K562 (cell line): ENCODE measurements at regions not wholly inside any gene's neighbourhood (a gene's known extent, or its start where the extent isn't known, plus 50 kb on each side); places are given as distances from the start of the nearest gene placed in this dataset.

ENCODE experiments used
- ATAC-seq: fragments of 200-7000 bp; cut with Tn5 transposase; 3 replicates; pipeline ENCODE4 v1.9.1; 2020; ENCODE audit warnings: moderate library complexity
- BruUV-seq: library from RNA; stranded (reverse); fragments of 400-500 nt; replicated peaks from 2 replicates; lab custom pipeline; 2021; lab: Mats Ljungman, UMichigan
- CTCF ChIA-PET: fragments of 300-600 bp; formaldehyde crosslinking; extraction: SDS; loops from one replicate; lab custom pipeline; 2021; ENCODE audit warnings: low intra/inter-chr PET ratio; lab: Yijun Ruan, JAX
- POLR2A ChIA-PET: fragments of 300-600, 350-650 bp; sonication (Branson Sonifier 250); formaldehyde crosslinking; extraction: SDS; loops from one replicate; lab custom pipeline; 2021; ENCODE audit warnings: antibody characterized with exemption, inconsistent platforms; lab: Yijun Ruan, JAX
- DNase-seq, 4 experiments: peaks; one replicate each; pipeline versions ENCODE4 v3.0.0 to v3.0.0-alpha.2; 2011 to 2018; ENCODE audit warnings: low spot score in 3 of 4, mixed read lengths in 3 of 4; ENCODE audit errors: extremely low read depth in 1 of 4
- FAIRE-seq: peaks from 2 replicates; lab custom pipeline; 2011; peaks lifted over from hg19 to GRCh38; lab: Jason Lieb, UNC
- H2AFZ ChIP-seq: 2 replicates; pipeline ENCODE4 v1.6.0; 2011; ENCODE audit warnings: low read depth, low read length, control low read depth, inconsistent platforms
- H3K27ac ChIP-seq: fragments of 200-600 bp; 3 replicates; pipeline ENCODE4 v1.8.0; 2011; ENCODE audit warnings: low read depth, mild to moderate bottlenecking, control low read depth, inconsistent platforms, low read length, moderate library complexity, mixed read lengths; ENCODE audit errors: extremely low read depth
- H3K27me3 ChIP-seq, 2 experiments: fragments of 300-600 bp in 1 of 2; 2 replicates in 1 of 2; 3 replicates in 1 of 2; pipeline versions ENCODE4 v1.6.0 to v1.8.0; 2011; ENCODE audit warnings: inconsistent platforms in 2 of 2, low read length in 2 of 2, mild to moderate bottlenecking in 1 of 2, mixed read lengths in 1 of 2, moderate library complexity in 1 of 2; ENCODE audit not compliant: control insufficient read depth in 2 of 2, insufficient read depth in 2 of 2
- H3K36me3 ChIP-seq: fragments of 300-600 bp; 3 replicates; pipeline ENCODE4 v1.8.0; 2011; ENCODE audit warnings: mild to moderate bottlenecking, low read length, inconsistent platforms; ENCODE audit not compliant: control insufficient read depth, insufficient read depth
- H3K4me1 ChIP-seq, 2 experiments: fragments of 200-600 bp in 1 of 2; replicated peaks in 1 of 2; 2 replicates in 1 of 2; 3 replicates in 1 of 2; pipeline versions ENCODE4 v1.5.1 to v1.8.0; 2011; ENCODE audit warnings: inconsistent platforms in 2 of 2, low read length in 2 of 2, mild to moderate bottlenecking in 1 of 2, mixed read lengths in 1 of 2, moderate library complexity in 1 of 2; ENCODE audit not compliant: control insufficient read depth in 2 of 2, insufficient read depth in 2 of 2
- H3K4me2 ChIP-seq: 2 replicates; pipeline ENCODE4 v1.6.1; 2011; ENCODE audit warnings: low read length, control low read depth, inconsistent platforms, mixed read lengths; ENCODE audit not compliant: insufficient read depth
- H3K4me3 ChIP-seq: fragments of 200-600 bp; sonication (generic), shearing (Covaris generic); 2 replicates; pipeline ENCODE4 v1.5.1; 2016; ENCODE audit warnings: control low read depth, inconsistent platforms
- H3K79me2 ChIP-seq: fragments of 200-600 bp; 3 replicates; pipeline ENCODE4 v1.8.0; 2011; ENCODE audit warnings: low read length, inconsistent platforms; ENCODE audit not compliant: control insufficient read depth, insufficient read depth
- H3K9ac ChIP-seq, 2 experiments: 2 replicates each; pipeline versions ENCODE4 v1.6.0 to v1.6.1; 2011; ENCODE audit warnings: low read depth in 2 of 2, low read length in 2 of 2, control low read depth in 1 of 2, inconsistent platforms in 1 of 2, mild to moderate bottlenecking in 1 of 2, mixed read lengths in 1 of 2; ENCODE audit not compliant: insufficient read depth in 1 of 2
- H3K9me1 ChIP-seq: one replicate; pipeline ENCODE4 v1.6.0; 2011; ENCODE audit warnings: inconsistent platforms, mild to moderate bottlenecking, low read length, moderate library complexity; ENCODE audit not compliant: control insufficient read depth, insufficient read depth
- H3K9me3 ChIP-seq: replicated peaks from 2 replicates; pipeline ENCODE4 v1.5.1; 2011; ENCODE audit warnings: low read depth, low read length, inconsistent platforms; ENCODE audit not compliant: control insufficient read depth, insufficient read depth
- H4K20me1 ChIP-seq: replicated peaks from 2 replicates; pipeline ENCODE4 v1.6.1; 2011; ENCODE audit warnings: low read length, inconsistent platforms, mixed read lengths; ENCODE audit not compliant: control insufficient read depth, insufficient read depth
- HOXB6 ChIP-seq: fragments of 250-450 bp; sonication (Bioruptor Pico); IDR thresholded peaks from 2 replicates; pipeline ENCODE4 v1.5.1; 2022; ENCODE audit warnings: mild to moderate bottlenecking, borderline replicate concordance
- L3MBTL2 ChIP-seq: fragments of 450-650 bp; IDR thresholded peaks from 2 replicates; pipeline ENCODE4 v1.6.1; 2016; ENCODE audit warnings: mild to moderate bottlenecking, moderate library complexity
- MEIS2 ChIP-seq: fragments of 450-650 bp; IDR thresholded peaks from 2 replicates; pipeline ENCODE4 v1.6.1; 2014; ENCODE audit warnings: mild to moderate bottlenecking; ENCODE audit not compliant: partially characterized antibody
- NCOR1 ChIP-seq: fragments of 450-650 bp; IDR thresholded peaks from 2 replicates; pipeline ENCODE4 v1.6.1; 2016; ENCODE audit warnings: mild to moderate bottlenecking, moderate library complexity
- RBBP5 ChIP-seq: fragments of 200-600 bp; sonication (generic); IDR thresholded peaks from 2 replicates; pipeline ENCODE4 v1.6.1; 2012; ENCODE audit warnings: borderline replicate concordance, mild to moderate bottlenecking, low read length, control low read depth, inconsistent platforms; ENCODE audit not compliant: insufficient read depth, poor library complexity, severe bottlenecking
- RNF2 ChIP-seq: sonication (generic); IDR thresholded peaks from 2 replicates; pipeline ENCODE4 v1.6.1; 2016
- SMARCA4 ChIP-seq: fragments of 450-650 bp; IDR thresholded peaks from 2 replicates; pipeline ENCODE4 v1.6.1; 2016
- STAG1 ChIP-seq: sonication (generic); formaldehyde crosslinking; IDR thresholded peaks from 2 replicates; pipeline ENCODE4 v1.5.0; 2020; ENCODE audit warnings: missing genetic modification reagents, borderline replicate concordance
- TAF15 ChIP-seq: fragments of 200-400 bp; formaldehyde crosslinking; IDR thresholded peaks from 2 replicates; pipeline ENCODE4 v1.6.1; 2017; ENCODE audit warnings: mild to moderate bottlenecking, low read depth, low read length, moderate library complexity
- TFAM ChIP-seq: fragments of 250-450 bp; sonication (Bioruptor Pico); conservative IDR thresholded peaks from 2 replicates; pipeline ENCODE4 v1.5.0; 2021; ENCODE audit warnings: mild to moderate bottlenecking, moderate library complexity
- U2AF2 ChIP-seq: fragments of 200-400 bp; formaldehyde crosslinking; optimal IDR thresholded peaks from 2 replicates; pipeline ENCODE3; 2017; ENCODE audit warnings: low read depth, mild to moderate bottlenecking, low read length
- ZNF668 ChIP-seq: fragments of 250-450 bp; sonication (Bioruptor Pico); IDR thresholded peaks from 2 replicates; pipeline ENCODE4 v1.8.0; 2022; ENCODE audit warnings: mild to moderate bottlenecking, inconsistent platforms
- ZNF696 ChIP-seq: fragments of 250-450 bp; sonication (Bioruptor Pico); conservative IDR thresholded peaks from 2 replicates; pipeline ENCODE4 v1.4.0; 2020; ENCODE audit warnings: mild to moderate bottlenecking, moderate library complexity
- ZNF707 ChIP-seq: fragments of 250-450 bp; sonication (Bioruptor Pico); conservative IDR thresholded peaks from 2 replicates; pipeline ENCODE4 v1.8.0; 2022; ENCODE audit warnings: inconsistent platforms, mild to moderate bottlenecking, moderate library complexity
- WGBS: fragments of 100-300 bp; shearing (Covaris generic); methylation state at CpG from one replicate; pipeline ENCODE4 v1.1.6; 2016; ENCODE audit warnings: low coverage, mixed read lengths; ENCODE audit not compliant: insufficient coverage; ENCODE audit errors: missing lambda C conversion rate; 5-methylcytosine and 5-hydroxymethylcytosine counted together
- in situ Hi-C: fragments of 300-500 bp; cut with MboI; formaldehyde crosslinking; loops from 4 replicates; pipeline ENCODE4 v1.15.0; 2018; ENCODE audit warnings: inconsistent platforms, mixed read lengths
- intact Hi-C: fragments of 100-400 bp; cut with micrococcal nuclease; formaldehyde crosslinking; loops from 2 replicates; pipeline ENCODE4 v1.14.2; 2022
- TF ChIP-seq, protein P1 (sequence below): IDR thresholded peaks from 2 replicates; pipeline ENCODE4 v1.6.1; 2012; ENCODE audit warnings: low read depth, low read length, improper control_type of control experiment, borderline replicate concordance
- TF ChIP-seq, protein P2 (sequence below): sonication (generic); formaldehyde crosslinking; IDR thresholded peaks from 2 replicates; pipeline ENCODE4 v1.8.0; 2022; ENCODE audit warnings: mild to moderate bottlenecking, missing genetic modification reagents
- TF ChIP-seq, protein P3 (sequence below): sonication (generic); formaldehyde crosslinking; IDR thresholded peaks from 2 replicates; pipeline ENCODE4 v1.8.0; 2022; ENCODE audit warnings: missing genetic modification reagents, mild to moderate bottlenecking, moderate library complexity, borderline replicate concordance
- TF ChIP-seq, protein P4 (sequence below): fragments of 450-650 bp; IDR thresholded peaks from 2 replicates; pipeline ENCODE4 v1.6.1; 2017; ENCODE audit warnings: antibody characterized with exemption, mild to moderate bottlenecking

DNA sequence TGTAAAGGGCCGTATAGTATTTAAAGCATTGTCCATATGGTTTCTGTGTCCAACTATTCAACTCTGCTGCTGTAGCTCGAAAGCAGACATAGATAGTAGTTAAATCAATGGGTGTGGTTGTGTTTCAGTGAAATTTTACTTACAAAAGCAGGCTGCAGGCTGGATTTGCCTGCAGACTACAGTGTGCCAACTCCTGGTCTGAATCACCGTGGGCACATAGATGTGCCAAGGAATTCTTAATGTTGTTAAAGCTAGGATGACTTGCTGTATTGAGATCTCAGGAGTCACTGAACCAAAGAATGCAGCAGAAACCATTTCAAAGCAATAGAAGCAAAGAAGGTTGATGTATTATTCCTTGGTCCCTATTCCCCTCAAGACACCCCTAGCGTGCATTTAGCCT, 379.0 kb downstream of the STIM2 start:
- Histone ChIP-seq H3K4me2 (no peak overlapping the region), H2AFZ (no peak overlapping the region), H3K36me3 (no peaks in the 10 kb centered on the region), H3K27ac (no peak overlapping the region), H3K4me3 (no peak overlapping the region), H3K9ac (no peak overlapping the region), H3K27me3 (no peaks in the 10 kb centered on the region), H3K79me2 (no peaks in the 10 kb centered on the region), H4K20me1 (no peaks in the 10 kb centered on the region), H3K9me3 (no peaks in the 10 kb centered on the region), H3K9me1 (no peaks in the 10 kb centered on the region), H3K4me1 (no peaks in the 10 kb centered on the region)
- TF ChIP-seq ZNF696: no peak
- TF ChIP-seq HOXB6 (CRISPR knock-in tag): no peak
- no peak for TF ChIP-seq RBBP5
- no peak for TF ChIP-seq SMARCA4
- TF ChIP-seq, protein P1, sequence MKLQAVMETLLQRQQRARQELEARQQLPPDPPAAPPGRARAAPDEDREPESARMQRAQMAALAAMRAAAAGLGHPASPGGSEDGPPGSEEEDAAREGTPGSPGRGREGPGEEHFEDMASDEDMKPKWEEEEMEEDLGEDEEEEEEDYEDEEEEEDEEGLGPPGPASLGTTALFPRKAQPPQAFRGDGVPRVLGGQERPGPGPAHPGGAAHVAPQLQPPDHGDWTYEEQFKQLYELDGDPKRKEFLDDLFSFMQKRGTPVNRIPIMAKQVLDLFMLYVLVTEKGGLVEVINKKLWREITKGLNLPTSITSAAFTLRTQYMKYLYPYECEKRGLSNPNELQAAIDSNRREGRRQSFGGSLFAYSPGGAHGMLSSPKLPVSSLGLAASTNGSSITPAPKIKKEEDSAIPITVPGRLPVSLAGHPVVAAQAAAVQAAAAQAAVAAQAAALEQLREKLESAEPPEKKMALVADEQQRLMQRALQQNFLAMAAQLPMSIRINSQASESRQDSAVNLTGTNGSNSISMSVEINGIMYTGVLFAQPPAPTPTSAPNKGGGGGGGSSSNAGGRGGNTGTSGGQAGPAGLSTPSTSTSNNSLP: no peak
- TF ChIP-seq, protein P2, sequence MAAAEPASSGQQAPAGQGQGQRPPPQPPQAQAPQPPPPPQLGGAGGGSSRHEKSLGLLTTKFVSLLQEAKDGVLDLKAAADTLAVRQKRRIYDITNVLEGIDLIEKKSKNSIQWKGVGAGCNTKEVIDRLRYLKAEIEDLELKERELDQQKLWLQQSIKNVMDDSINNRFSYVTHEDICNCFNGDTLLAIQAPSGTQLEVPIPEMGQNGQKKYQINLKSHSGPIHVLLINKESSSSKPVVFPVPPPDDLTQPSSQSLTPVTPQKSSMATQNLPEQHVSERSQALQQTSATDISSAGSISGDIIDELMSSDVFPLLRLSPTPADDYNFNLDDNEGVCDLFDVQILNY (CRISPR knock-in tag): no peak
- TF ChIP-seq TFAM (CRISPR knock-in tag): no peak
- no peak for TF ChIP-seq NCOR1
- TF ChIP-seq, protein P3, sequence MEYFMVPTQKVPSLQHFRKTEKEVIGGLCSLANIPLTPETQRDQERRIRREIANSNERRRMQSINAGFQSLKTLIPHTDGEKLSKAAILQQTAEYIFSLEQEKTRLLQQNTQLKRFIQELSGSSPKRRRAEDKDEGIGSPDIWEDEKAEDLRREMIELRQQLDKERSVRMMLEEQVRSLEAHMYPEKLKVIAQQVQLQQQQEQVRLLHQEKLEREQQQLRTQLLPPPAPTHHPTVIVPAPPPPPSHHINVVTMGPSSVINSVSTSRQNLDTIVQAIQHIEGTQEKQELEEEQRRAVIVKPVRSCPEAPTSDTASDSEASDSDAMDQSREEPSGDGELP (CRISPR knock-in tag): no peak
- TF ChIP-seq, protein P4, sequence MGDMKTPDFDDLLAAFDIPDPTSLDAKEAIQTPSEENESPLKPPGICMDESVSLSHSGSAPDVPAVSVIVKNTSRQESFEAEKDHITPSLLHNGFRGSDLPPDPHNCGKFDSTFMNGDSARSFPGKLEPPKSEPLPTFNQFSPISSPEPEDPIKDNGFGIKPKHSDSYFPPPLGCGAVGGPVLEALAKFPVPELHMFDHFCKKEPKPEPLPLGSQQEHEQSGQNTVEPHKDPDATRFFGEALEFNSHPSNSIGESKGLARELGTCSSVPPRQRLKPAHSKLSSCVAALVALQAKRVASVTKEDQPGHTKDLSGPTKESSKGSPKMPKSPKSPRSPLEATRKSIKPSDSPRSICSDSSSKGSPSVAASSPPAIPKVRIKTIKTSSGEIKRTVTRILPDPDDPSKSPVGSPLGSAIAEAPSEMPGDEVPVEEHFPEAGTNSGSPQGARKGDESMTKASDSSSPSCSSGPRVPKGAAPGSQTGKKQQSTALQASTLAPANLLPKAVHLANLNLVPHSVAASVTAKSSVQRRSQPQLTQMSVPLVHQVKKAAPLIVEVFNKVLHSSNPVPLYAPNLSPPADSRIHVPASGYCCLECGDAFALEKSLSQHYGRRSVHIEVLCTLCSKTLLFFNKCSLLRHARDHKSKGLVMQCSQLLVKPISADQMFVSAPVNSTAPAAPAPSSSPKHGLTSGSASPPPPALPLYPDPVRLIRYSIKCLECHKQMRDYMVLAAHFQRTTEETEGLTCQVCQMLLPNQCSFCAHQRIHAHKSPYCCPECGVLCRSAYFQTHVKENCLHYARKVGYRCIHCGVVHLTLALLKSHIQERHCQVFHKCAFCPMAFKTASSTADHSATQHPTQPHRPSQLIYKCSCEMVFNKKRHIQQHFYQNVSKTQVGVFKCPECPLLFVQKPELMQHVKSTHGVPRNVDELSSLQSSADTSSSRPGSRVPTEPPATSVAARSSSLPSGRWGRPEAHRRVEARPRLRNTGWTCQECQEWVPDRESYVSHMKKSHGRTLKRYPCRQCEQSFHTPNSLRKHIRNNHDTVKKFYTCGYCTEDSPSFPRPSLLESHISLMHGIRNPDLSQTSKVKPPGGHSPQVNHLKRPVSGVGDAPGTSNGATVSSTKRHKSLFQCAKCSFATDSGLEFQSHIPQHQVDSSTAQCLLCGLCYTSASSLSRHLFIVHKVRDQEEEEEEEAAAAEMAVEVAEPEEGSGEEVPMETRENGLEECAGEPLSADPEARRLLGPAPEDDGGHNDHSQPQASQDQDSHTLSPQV: no peak
- TF ChIP-seq ZNF707 (CRISPR knock-in tag): no peak
- TF ChIP-seq ZNF668 (CRISPR knock-in tag): no peak
- no peak for TF ChIP-seq MEIS2
- no peak for TF ChIP-seq RNF2
- no peak for TF ChIP-seq STAG1 (CRISPR knock-in tag)
- TF ChIP-seq U2AF2: no peak
- no peak for TF ChIP-seq TAF15
- no peak for TF ChIP-seq L3MBTL2
- ChIA-PET CTCF (no interaction called here), POLR2A (no interaction called here)
- DNase-seq: no peak
- ATAC-seq: no peak
- no TSS peak for BruUV-seq
- intact Hi-C loops (no loop called here), in situ Hi-C loops (no loop called here)
- no peak for FAIRE-seq
- WGBS: 2% methylated on average over 4 of the region's 4 CpGs
